Activated T-cell treated with anti-CD3 and anti-CD28 coated beads for 48 hours (primary cell): ENCODE measurements at regions not wholly inside any gene's neighbourhood (a gene's known extent, or its start where the extent isn't known, plus 50 kb on each side); places are given as distances from the start of the nearest gene placed in this dataset.

Experiments used
- DNase-seq: peaks from one replicate; pipeline ENCODE4 v3.0.0-alpha.2; 2020; ENCODE audit warnings: low read depth

DNA sequence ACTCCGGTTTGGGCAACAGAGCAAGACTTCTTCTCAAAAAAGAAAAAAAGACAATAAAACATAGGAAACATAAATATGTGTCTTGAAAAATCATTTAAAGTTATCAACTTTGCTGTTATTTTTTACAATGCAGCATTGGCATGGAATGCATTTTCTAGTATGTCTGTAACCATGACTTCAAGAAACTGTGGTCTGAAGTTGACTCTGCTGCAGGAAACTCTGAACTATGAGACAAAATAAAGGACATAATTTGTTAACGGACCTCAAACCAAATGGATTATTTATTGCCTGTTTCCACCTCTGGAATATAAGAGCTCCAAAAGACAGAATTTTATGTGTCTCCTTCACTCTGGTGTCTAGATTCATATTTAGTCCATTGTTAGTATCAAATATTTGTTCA, 79.1 kb downstream of the TRIB2 start:
- no peak for DNase-seq

GRCh38 chr2:12796657-12797056, 79.9 kb downstream of the TRIB2 start:
- DNase-seq: no peak

- DNase-seq: no peak
Measured at GRCh38 chr2:12797815-12798214, 81.1 kb downstream of the TRIB2 start.

- no peak for DNase-seq
Measured at GRCh38 chr2:12803607-12804006, 86.9 kb downstream of the TRIB2 start.

- DNase-seq: no peak
Measured at GRCh38 chr2:12804091-12804856, 87.5 kb downstream of the TRIB2 start.

GRCh38 chr2:12805033-12805432, 88.3 kb downstream of the TRIB2 start:
- DNase-seq: no peak

GRCh38 chr2:12806549-12807242, 90.0 kb downstream of the TRIB2 start:
- no peak for DNase-seq

GRCh38 chr2:12807907-12808810, 91.4 kb downstream of the TRIB2 start:
- no peak for DNase-seq

- no peak for DNase-seq
Measured at GRCh38 chr2:12809526-12809925, 92.8 kb downstream of the TRIB2 start.

DNA sequence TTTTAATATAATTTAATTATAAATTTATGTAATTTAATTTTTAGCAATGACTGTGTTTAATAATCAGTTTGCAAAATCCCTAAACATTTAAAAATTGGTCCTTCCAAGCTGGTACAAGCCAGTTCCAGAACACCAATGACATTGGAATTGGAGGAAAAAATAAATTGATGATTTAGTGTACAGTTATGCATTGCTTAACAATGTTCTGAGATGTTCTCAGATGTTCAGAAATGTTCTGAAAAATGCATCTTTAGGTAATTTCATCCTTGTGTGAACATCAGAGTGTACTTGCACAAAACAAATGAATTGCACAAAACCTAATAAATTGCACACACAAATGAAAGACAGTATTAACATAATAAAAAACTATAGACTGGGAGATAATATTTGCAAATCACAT, 95.2 kb downstream of the TRIB2 start:
- DNase-seq: no peak

GRCh38 chr2:12813166-12813565, 96.4 kb downstream of the TRIB2 start:
- no peak for DNase-seq

DNA sequence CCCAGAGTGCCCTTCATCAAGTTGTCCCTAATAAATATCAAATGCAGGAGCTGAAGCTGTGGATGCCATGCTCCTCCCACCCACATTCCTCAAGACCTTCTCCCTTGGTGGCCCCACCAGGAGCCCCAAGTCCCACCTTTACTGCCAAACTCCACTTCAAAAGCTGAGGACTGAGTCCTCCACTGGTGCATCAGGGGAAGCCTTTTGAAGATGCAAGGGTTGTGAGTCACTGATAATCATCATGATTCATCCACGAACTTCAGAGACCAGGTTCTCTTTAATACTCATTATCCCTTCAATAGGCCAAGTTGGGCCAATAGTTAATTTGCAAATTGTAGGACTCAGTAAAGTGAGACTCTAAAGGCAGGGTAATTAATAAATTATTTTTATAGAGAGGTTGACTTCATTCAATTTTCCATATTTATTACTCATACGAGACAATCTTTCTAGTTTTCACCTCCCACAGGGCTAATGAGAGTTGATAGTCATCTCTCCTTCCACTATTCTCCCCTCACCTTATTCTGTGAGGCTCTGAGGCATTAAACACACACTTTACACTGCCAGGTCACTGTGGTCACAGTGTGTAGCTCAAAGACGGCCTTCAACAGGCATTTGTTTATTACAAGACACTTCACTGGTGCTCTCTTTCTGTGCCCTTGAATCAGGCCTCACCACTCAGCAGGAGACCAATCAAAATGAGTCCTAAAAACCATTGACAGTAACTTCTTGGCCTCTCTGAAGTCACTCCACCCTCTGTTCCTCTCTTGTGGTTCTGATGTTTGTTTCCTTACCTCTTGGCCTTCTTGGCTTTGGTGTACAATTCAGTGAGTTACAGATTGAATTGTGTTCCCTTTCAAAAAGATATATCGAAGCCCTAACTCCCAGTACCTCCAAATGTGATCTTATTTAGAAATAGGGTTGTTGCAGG, 99.9 kb downstream of the TRIB2 start:
- DNase-seq: no peak

- DNase-seq: no peak
Measured at GRCh38 chr2:12817870-12818269, 101.1 kb downstream of the TRIB2 start.

- DNase-seq: no peak
Measured at GRCh38 chr2:12818416-12819102, 101.8 kb downstream of the TRIB2 start.

DNA sequence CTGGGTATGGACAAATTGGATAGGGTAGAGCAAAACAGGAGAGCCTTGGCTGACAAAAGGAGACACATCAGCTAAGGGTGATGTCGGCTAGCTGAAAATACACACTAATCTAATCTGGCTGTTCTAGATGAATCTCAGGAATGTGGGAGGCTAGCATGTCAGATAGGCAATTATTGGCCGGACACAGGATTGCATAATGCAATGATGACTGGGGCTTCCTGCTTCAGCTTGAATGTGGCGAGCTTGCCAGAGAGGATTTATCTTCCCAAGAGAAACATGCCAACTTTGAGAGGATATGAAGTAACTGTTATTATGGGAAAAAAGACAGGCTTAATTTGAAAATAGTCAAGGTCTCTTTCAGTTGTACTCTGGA, 102.4 kb downstream of the TRIB2 start:
- DNase-seq: no peak

DNA sequence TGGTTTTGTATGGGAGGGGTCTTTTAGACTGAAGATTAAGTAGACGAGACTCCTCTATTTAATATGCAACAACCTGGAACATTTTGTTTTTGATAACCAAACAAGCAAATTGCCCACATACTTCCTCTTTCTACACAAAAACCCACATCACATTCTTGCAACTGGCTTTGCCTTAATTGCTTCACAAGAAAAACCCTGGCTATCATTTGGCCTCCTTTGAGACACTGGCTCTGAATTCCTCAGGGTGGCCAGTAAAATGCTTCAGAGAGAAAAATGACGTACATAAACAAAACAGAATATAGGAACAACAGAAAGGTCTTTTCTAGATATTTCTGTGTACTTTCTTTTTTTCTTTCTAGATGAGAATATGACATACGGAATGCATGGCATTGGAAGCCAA, 103.0 kb downstream of the TRIB2 start:
- DNase-seq: no peak

DNA sequence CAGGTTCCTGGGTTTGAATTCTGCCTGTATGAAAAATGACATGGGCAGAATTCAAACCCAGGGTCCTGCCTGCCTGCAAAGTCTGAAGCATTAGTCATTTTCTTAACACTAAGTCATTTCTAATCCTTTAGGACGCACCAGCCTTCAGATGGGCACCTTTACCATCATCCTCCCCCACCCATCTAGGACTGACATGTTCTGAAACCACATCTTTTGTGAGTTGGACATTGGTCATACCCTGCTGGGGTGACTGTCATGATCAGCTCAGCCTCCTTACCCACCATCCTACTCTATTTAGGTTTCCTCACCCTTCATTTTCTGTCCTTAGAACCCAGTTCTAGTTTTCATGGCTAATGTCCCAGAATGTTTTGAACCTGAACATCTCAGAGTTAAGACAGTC, 104.9 kb downstream of the TRIB2 start:
- no peak for DNase-seq

DNA sequence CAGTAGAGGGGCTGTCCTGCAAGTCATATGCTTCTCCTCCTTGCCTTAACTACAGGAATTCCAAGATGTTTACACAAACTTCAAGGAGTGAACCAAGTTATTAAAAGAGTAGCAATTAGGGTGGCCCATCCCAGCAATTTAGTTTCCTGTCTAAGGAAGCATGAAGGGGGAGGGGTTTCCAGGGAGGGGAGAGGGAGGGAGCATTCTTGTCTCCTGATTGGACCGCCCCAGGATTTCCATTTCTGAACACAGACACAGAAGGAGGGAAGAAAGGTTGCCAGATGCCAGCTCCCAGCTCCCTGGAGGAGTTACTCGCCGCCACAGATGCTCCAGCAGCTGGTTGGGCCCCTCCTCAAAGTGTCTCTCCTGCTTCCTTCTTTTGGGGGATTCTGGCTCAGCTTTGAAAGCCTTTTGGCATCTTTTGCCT, 107.6 kb downstream of the TRIB2 start:
- DNase-seq: no peak

DNA sequence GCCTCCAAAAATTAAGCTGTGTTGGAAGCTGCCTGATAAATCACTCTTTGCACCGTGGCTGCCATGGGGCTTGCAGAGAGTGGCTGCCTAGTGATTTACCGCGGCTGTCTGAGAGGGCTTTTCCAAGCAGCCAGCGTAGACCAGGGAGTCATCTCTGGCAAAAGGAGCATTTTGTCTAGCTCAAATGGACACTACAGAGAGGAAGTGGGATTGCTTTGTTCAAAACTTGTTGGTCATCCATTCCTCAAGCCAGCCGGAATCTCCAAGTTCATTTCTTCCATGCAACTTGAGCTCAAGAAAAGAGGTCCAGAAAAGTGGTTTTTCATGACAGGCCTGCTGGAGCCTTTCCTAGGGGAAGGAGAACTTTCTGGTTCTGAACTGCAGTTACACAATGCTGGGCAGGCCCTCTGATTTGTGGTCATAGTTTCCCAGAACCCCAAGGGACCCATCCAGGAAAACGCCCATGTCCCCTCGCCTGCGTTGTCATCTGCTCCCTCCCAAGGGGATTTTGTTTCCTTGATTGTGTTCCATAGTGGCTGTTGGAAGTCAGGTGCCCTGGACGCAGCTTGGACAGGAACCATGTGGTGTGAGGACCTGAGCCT, 108.1 kb downstream of the TRIB2 start:
- no peak for DNase-seq

DNA sequence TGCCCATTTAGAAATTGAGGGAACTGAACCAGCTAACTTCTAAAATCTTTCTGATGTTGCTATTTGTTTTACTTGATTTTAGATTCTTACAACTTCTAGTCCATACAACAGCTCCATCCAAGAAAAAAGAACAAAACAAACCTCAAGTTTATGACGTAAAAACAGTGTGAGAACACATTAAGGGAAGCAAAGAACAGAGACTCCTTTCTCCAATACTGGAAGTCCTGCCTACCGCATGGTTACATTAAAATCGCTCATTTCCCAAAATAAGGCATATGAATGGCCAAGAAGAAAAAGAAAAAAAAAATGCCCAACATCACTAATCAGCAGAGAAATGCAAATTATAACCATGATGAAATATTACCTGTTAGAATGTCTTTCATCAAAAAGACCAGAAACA, 110.0 kb downstream of the TRIB2 start:
- no peak for DNase-seq

DNA sequence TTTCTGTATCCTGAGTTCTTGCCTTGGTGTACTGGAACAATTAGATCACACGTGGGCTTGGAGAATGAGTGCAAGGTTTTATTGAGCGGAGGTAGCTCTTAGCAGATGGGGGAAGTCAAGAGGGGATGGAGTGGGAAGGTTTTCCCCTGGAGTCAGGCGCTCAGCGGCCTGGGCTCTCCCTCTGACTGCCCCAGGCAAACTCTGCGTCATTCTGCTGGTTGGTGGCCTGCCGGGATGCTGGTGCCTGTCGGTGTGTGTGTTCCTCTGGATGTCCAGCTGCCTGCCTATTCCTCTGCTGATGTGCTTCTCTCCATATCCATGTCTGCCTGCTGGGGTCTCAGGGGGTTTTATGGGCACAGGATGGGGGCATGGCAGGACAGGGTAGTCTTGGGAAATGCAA, 111.0 kb downstream of the TRIB2 start:
- no peak for DNase-seq
